RWPE1 (cell line): ENCODE measurements at regions not wholly inside any gene's neighbourhood (a gene's known extent, or its start where the extent isn't known, plus 50 kb on each side); places are given as distances from the start of the nearest gene placed in this dataset.

Source experiments
- CTCF ChIA-PET: fragments of 350-600 bp; sonication (Branson Sonifier 250); formaldehyde crosslinking; extraction: SDS; loops from one replicate; lab custom pipeline; 2021; lab: Yijun Ruan, JAX
- POLR2A ChIA-PET: fragments of 400-600 bp; formaldehyde crosslinking; extraction: SDS; loops from one replicate; lab custom pipeline; 2020; ENCODE audit warnings: antibody characterized with exemption; ENCODE audit not compliant: low non-redundant PET; lab: Yijun Ruan, JAX
- DNase-seq: peaks from one replicate; pipeline ENCODE4 v3.0.0; 2012; ENCODE audit warnings: low spot score
- H3K27ac ChIP-seq: fragments of 450-650 bp; 2 replicates; pipeline ENCODE4 v1.5.1; 2017
- TF ChIP-seq, protein P1 (sequence below): fragments of 450-650 bp; conservative IDR thresholded peaks from 2 replicates; pipeline ENCODE4 v1.5.1; 2017; ENCODE audit warnings: low read depth, mild to moderate bottlenecking

DNA sequence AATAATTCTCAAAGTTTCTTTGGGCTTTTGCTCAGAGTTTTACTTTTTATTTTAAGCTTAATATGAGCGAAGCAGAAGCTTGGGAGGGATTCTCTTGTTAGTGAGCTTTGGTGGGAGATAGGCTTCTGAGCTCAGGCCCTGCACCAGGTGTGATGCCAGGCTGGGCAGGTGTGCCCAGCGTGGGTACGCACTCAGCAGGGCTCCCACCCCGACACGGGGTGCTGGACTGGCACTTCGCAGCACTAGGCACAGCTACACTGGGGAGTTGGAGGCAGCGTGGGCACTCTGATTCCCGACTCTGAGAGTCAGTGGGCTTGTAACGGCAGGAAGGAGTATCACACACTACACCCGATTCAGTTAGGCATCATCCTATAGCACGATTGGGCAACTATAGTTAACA is 244.0 kb downstream of the KLF13 start:
- no peak overlapping the region for H3K27ac ChIP-seq
- DNase-seq = no peak
- TF ChIP-seq, protein P1, sequence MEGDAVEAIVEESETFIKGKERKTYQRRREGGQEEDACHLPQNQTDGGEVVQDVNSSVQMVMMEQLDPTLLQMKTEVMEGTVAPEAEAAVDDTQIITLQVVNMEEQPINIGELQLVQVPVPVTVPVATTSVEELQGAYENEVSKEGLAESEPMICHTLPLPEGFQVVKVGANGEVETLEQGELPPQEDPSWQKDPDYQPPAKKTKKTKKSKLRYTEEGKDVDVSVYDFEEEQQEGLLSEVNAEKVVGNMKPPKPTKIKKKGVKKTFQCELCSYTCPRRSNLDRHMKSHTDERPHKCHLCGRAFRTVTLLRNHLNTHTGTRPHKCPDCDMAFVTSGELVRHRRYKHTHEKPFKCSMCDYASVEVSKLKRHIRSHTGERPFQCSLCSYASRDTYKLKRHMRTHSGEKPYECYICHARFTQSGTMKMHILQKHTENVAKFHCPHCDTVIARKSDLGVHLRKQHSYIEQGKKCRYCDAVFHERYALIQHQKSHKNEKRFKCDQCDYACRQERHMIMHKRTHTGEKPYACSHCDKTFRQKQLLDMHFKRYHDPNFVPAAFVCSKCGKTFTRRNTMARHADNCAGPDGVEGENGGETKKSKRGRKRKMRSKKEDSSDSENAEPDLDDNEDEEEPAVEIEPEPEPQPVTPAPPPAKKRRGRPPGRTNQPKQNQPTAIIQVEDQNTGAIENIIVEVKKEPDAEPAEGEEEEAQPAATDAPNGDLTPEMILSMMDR = no peak
- CTCF ChIA-PET = interaction anchor here (1.1 kb wide), 1 partner anchor 415 kb away, joined by 6 read pairs; no protein-coding TSS in a partner anchor
- POLR2A ChIA-PET = no interaction called here

DNA sequence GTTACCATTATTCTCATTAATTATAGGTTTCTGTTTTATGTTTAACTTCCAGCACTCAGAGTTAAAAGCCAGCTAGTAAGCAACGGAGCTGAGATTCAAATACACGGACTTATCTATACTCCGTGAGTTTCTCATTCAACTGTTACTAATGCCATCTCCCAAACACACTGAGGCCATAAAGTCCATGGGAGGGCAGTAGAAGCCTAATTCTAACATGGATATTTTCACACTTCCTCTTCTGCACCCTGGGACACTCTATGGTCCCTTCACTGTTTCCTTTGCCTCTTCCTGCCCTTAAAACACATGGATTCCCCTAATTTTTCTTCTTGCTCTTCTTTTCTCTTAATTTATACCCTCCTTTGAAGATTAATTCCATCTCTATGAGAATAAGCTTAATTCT is 245.0 kb downstream of the KLF13 start:
- POLR2A ChIA-PET = no interaction called here
- DNase-seq = peak; percentile 55
- no peak overlapping the region for H3K27ac ChIP-seq
- CTCF ChIA-PET = interaction anchor here (0.6 to 1.1 kb wide), 3 partner anchors 81 to 237 kb away, joined by 3 read pairs; no protein-coding TSS in a partner anchor
- TF ChIP-seq, protein P1 = no peak

DNA sequence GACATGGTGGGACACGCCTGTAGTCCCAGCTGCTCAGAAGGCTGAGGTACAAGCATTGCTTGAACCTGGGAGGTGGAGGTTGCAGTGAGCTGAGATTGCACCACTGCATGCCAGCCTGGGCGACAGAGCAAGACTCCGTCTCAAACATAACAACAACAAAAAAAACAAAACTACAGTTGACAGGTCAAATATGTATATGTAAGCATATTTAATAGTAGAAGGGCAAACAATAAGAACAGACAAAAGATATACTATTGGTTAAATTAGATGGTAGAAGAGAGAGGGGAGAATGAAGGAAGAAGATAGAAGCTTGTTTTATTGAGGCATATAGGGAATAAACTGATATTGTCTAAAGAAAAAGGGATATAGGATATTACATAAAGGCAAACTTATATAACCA is 247.1 kb downstream of the KLF13 start:
- ChIA-PET POLR2A (no interaction called here), CTCF (interaction anchor here (0.7 kb wide), 1 partner anchor 15 kb away, joined by 3 read pairs; no protein-coding TSS in a partner anchor)
- TF ChIP-seq, protein P1 = no peak
- DNase-seq = no peak
- no peak overlapping the region for H3K27ac ChIP-seq

DNA sequence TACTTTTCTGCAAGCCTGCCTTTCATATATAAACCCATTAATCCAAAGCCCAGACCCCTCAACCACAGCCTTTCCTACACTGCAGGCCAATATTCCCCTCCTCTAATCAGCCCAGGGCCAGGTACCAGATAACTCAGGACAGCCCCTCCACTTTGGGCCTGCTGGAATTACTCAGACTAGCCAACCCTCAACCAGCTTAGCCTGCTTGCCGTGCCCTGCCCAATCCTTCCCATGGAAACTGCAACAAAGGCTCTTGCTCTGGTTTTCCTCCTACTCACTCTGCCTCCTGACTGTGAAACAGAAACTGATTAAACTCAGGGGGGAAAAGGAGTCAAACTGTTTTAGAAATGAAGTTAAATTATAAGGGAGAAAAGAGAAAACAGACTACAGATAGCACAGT is 248.1 kb downstream of the KLF13 start:
- H3K27ac ChIP-seq = no peak overlapping the region
- CTCF ChIA-PET = interaction anchor here (0.7 kb wide), 2 partner anchors 14 to 33 kb away, joined by 3 read pairs; no protein-coding TSS in a partner anchor
- TF ChIP-seq, protein P1 = no peak
- no peak for DNase-seq
- POLR2A ChIA-PET = no interaction called here

DNA sequence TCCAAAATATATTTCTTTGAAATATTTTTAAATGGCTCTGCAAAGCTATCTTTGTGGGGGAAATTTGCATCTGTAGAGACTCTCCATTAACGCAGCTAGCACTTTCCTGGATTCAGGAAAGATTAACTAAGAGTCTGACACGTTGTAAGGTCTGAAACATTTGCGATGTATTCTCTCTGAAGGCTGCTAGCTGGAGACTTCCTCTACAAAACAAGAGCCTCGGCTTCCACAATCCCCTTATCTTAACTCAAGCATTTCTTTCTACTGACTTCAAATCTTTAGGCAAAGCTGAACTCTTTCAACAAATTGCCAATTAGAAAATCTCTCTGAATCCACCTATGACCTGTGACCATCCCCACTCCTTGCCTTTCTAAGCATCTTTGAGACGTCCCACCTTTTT is 250.5 kb downstream of the KLF13 start:
- DNase-seq = no peak
- CTCF ChIA-PET = no interaction called here
- POLR2A ChIA-PET = no interaction called here
- no peak overlapping the region for H3K27ac ChIP-seq
- TF ChIP-seq, protein P1 = no peak

DNA sequence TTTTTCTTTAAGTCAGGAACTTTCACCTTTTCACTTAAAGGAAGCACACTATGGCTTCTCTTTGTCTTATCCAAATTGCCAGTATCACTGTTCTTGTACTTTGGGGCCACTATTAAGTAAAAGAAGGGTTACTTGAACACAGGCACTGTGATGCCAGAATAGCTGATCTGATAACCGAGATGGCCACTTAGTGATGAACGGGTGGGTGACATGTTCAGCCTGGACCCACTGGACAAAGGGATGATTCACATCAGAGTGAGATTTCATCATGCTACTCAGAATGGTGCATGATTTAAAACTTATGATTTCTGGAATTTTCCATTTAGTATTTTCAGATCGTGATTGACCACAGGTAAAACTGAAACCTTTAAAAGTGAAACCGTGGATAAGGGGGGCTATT is 252.6 kb downstream of the KLF13 start:
- CTCF ChIA-PET = no interaction called here
- POLR2A ChIA-PET = no interaction called here

More for the DNA sequence above, 252.6 kb downstream of the KLF13 start:
- TF ChIP-seq, protein P1 = no peak
- DNase-seq = no peak
- H3K27ac ChIP-seq = no peak overlapping the region
